ENCODE measurements at regions not wholly inside any gene's neighbourhood (a gene's known extent, or its start where the extent isn't known, plus 50 kb on each side); places are given as distances from the start of the nearest gene placed in this dataset.

- TF ChIP-seq CTCF (IDR thresholded peaks at IDR 0.05) (no peak), GABPA (IDR thresholded peaks at IDR 0.05; ENCODE audit: low read depth) (no peak), MAX (IDR thresholded peaks at IDR 0.05; ENCODE audit: low read depth) (no peak), RAD21 (IDR thresholded peaks at IDR 0.05; ENCODE audit: low read length) (no peak), GATA2 (CRISPR knock-in tag; IDR thresholded peaks at IDR 0.05) (peak; percentile 93), SMC3 (IDR thresholded peaks at IDR 0.05; ENCODE audit: low read depth, low read length) (no peak), FOXJ3 (CRISPR knock-in tag; IDR thresholded peaks at IDR 0.05) (0 out of 2 replicates have a peak, but pooled peaks have one; percentile 29), MEF2A (IDR thresholded peaks at IDR 0.05; ENCODE audit: borderline replicate concordance, low read depth) (no peak), TEAD4 (IDR thresholded peaks at IDR 0.05; ENCODE audit: borderline replicate concordance, insufficient read depth) (no peak), TCF12 (IDR thresholded peaks at IDR 0.05) (no peak), RCOR1 (IDR thresholded peaks at IDR 0.05; ENCODE audit: low read length) (peak; percentile 77; the same call in 1 of the 2 replicates), EZH2phosphoT487 (IDR thresholded peaks at IDR 0.05; ENCODE audit: borderline replicate concordance, low read depth) (no peak), POLR2AphosphoS5 (IDR thresholded peaks at IDR 0.05; ENCODE audit: low read depth, low read length) (no peak), FOXM1 (IDR thresholded peaks at IDR 0.05; ENCODE audit: low read depth) (no peak), NRF1 (IDR thresholded peaks at IDR 0.05; ENCODE audit: low read depth, low read length) (no peak), USF1 (IDR thresholded peaks at IDR 0.05; ENCODE audit: borderline replicate concordance, low read depth) (no peak), SIN3A (IDR thresholded peaks at IDR 0.05; ENCODE audit: borderline replicate concordance, low read depth, low read length) (no peak), CHD2 (IDR thresholded peaks at IDR 0.05; ENCODE audit: low read length, partially characterized antibody) (no peak), EP300 (IDR thresholded peaks at IDR 0.05; ENCODE audit: borderline replicate concordance in 1 of 2, low read depth in 1 of 2, low read length in 1 of 2) (peak in 1 of 2 experiments; percentile 84; a peak in 2 of 4 replicates)
Observed at GRCh38 chr18:51881394-51881793, 458.6 kb upstream of the DCC start (continued).

GRCh38 chr18:51884039-51884438, 456.0 kb upstream of the DCC start:
- H4K20me1 ChIP-seq (ENCODE audit: insufficient read depth) = no peaks in the 10 kb centered on the region
- no peaks in the 10 kb centered on the region for H3K9me2 ChIP-seq
- no peak overlapping the region for H3K27ac ChIP-seq (ENCODE audit: low read depth in 2 of 2, low read length in 1 of 2)
- no peaks in the 10 kb centered on the region for H3K36me3 ChIP-seq (replicated peaks in 1 of 2; ENCODE audit: control insufficient read depth in 1 of 2, insufficient read depth in 2 of 2, low read length in 1 of 2)
- no peak overlapping the region for H3K4me2 ChIP-seq
- H3F3A ChIP-seq (replicated peaks; ENCODE audit: insufficient read depth) = no peaks in the 10 kb centered on the region
- H3K9ac ChIP-seq = no peak overlapping the region
- H2AFZ ChIP-seq (ENCODE audit: low read depth) = no peak overlapping the region
- no peaks in the 10 kb centered on the region for H3K9me3 ChIP-seq
- H3K27me3 ChIP-seq (ENCODE audit: insufficient read depth) = no peaks in the 10 kb centered on the region
- 13% methylated on average over 2 of the region's 4 CpGs for WGBS (ENCODE audit: low lambda C conversion rate)
- no peak overlapping the region for H3K4me3 ChIP-seq (ENCODE audit: low read depth in 2 of 2, low read length in 1 of 2)
- no peak for DNase-seq
- ChIA-PET CTCF (no interaction called here), POLR2A (no interaction called here)
- H3K79me2 ChIP-seq (ENCODE audit: insufficient read depth) = no peaks in the 10 kb centered on the region
- no peaks in the 10 kb centered on the region; a peak in 1 of 4 replicates for H3K4me1 ChIP-seq (ENCODE audit: control insufficient read depth in 1 of 2, insufficient read depth in 2 of 2, low read depth in 1 of 2, low read length in 1 of 2)
- no peak for TF ChIP-seq EZH2phosphoT487 (IDR thresholded peaks at IDR 0.05; ENCODE audit: borderline replicate concordance, low read depth)
- no peak for TF ChIP-seq FOXM1 (IDR thresholded peaks at IDR 0.05; ENCODE audit: low read depth)
- no peak for TF ChIP-seq USF2 (IDR thresholded peaks at IDR 0.05; ENCODE audit: borderline replicate concordance, low read depth, low read length)
- TF ChIP-seq ZBTB33 (IDR thresholded peaks at IDR 0.05; ENCODE audit: borderline replicate concordance, low read depth) = no peak
- no peak for TF ChIP-seq MXI1 (IDR thresholded peaks at IDR 0.05; ENCODE audit: low read depth, low read length)
- TF ChIP-seq RFX5 (IDR thresholded peaks at IDR 0.05; ENCODE audit: low read length) = no peak
- no peak for TF ChIP-seq EP300 (IDR thresholded peaks at IDR 0.05; ENCODE audit: borderline replicate concordance in 1 of 2, low read depth in 1 of 2, low read length in 1 of 2)
- TF ChIP-seq GABPA (IDR thresholded peaks at IDR 0.05; ENCODE audit: low read depth) = no peak
- no peak for TF ChIP-seq TAF1 (IDR thresholded peaks at IDR 0.05; ENCODE audit: borderline replicate concordance, low read depth, low read length)
- TF ChIP-seq GATA2 (CRISPR knock-in tag; IDR thresholded peaks at IDR 0.05) = no peak

Data from SK-N-SH (cell line).